ENCODE measurements at regions not wholly inside any gene's neighbourhood (a gene's known extent, or its start where the extent isn't known, plus 50 kb on each side); places are given as distances from the start of the nearest gene placed in this dataset.

DNA sequence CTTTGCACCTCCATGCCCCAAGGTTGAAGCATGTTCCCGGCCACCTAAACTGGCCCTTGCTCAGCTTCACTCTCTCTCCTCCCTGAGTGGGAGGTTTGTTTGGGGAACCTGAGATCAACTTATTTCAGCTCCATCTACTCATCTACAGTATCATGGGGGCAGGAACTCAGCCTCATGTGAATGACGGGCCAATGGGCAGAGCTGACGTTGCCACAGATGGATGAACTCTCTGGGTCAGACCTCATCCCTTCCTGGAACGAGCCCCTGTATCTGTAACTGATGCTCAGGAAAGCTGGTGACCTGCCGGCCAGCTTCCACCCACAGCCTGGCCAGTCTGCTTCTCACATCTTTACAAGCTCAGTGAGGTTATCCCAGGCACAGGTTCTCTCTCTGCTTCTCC is 369.6 kb downstream of the IRX2 start:
- Histone ChIP-seq H3K4me1 (no peaks in the 10 kb centered on the region), H3K27ac (no peak overlapping the region), H3K36me3 (no peaks in the 10 kb centered on the region), H3K4me3 (no peak overlapping the region), H3K9me3 (no peaks in the 10 kb centered on the region), H3K27me3 (no peaks in the 10 kb centered on the region)
- TF ChIP-seq, protein P1, sequence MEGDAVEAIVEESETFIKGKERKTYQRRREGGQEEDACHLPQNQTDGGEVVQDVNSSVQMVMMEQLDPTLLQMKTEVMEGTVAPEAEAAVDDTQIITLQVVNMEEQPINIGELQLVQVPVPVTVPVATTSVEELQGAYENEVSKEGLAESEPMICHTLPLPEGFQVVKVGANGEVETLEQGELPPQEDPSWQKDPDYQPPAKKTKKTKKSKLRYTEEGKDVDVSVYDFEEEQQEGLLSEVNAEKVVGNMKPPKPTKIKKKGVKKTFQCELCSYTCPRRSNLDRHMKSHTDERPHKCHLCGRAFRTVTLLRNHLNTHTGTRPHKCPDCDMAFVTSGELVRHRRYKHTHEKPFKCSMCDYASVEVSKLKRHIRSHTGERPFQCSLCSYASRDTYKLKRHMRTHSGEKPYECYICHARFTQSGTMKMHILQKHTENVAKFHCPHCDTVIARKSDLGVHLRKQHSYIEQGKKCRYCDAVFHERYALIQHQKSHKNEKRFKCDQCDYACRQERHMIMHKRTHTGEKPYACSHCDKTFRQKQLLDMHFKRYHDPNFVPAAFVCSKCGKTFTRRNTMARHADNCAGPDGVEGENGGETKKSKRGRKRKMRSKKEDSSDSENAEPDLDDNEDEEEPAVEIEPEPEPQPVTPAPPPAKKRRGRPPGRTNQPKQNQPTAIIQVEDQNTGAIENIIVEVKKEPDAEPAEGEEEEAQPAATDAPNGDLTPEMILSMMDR (IDR thresholded peaks at IDR 0.05), result no peak
- DNase-seq (ENCODE audit: low spot score), result no peak

DNA sequence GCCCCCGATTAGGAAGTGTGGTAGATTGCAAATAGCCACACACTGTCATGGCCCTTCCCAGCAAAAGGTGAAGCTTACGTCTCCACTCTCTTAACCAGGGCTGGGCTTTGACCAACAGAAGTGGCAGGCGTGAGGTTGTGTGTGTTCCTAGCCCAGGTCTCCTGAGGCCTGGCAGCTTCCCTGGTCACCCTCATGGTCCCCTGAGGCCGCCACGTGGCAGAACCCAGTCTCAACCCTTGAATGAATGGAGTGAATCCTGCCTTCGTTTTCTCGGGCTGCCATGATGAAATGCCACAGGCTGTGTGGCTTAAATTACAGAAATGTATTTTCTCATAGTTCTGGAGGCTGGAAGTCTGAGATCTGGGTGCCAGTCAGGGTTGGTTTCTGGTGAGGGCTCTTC is 370.4 kb downstream of the IRX2 start:
- DNase-seq (ENCODE audit: low spot score), result no peak
- Histone ChIP-seq H3K36me3 (no peaks in the 10 kb centered on the region), H3K27me3 (no peaks in the 10 kb centered on the region), H3K9me3 (no peaks in the 10 kb centered on the region), H3K27ac (no peak overlapping the region), H3K4me3 (no peak overlapping the region), H3K4me1 (no peaks in the 10 kb centered on the region)
- TF ChIP-seq, protein P1 (IDR thresholded peaks at IDR 0.05), result no peak

DNA sequence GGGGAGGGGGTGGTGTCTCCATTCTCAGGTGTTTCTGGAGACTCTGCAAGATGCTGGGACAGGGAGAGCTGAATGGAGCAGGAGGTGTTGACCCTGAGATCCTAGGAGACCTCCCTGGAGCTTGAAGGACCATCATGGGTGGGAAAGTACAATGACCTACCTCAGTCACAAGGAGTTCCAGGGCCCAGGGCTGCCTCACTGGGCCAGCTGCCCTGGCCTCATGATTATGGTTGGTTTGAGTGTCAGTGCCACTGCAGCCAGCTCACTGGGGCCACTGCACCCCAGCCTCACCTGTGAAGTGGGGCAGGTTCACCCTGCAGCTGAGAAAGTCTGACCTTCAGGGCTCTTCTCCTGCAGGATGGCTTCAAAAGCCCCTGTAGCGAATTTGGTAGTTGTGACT is 372.5 kb downstream of the IRX2 start:
- TF ChIP-seq, protein P1 (IDR thresholded peaks at IDR 0.05), result no peak
- Histone ChIP-seq H3K9me3 (no peaks in the 10 kb centered on the region), H3K27me3 (no peaks in the 10 kb centered on the region), H3K36me3 (no peaks in the 10 kb centered on the region), H3K4me3 (no peak overlapping the region), H3K27ac (no peak overlapping the region), H3K4me1 (no peaks in the 10 kb centered on the region)
- DNase-seq (ENCODE audit: low spot score), result no peak

DNA sequence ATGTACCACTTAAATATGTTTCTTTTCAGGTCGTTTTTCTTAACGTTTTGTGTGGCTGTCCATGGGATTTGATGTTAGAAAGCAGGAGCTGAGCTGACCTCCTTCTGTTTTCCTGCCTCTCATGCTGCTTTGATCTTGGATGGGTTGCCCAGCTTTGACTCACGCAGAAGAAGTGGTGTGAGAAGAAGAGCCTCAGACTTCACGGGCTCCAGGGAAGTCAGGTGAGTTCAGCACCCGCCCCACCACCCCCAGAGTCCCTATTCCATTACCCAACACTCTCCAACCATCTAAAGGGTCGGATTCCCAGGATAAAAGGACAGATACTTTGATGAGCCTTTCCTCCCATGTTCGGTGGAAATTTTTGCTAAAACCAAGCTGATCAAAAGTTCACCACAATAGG is 373.4 kb downstream of the IRX2 start:
- Histone ChIP-seq H3K36me3 (no peaks in the 10 kb centered on the region), H3K9me3 (no peaks in the 10 kb centered on the region), H3K4me3 (no peak overlapping the region), H3K27ac (no peak overlapping the region), H3K4me1 (no peaks in the 10 kb centered on the region), H3K27me3 (no peaks in the 10 kb centered on the region)
- TF ChIP-seq, protein P1 (IDR thresholded peaks at IDR 0.05), result no peak
- peak; percentile 50 for DNase-seq (ENCODE audit: low spot score)

DNA sequence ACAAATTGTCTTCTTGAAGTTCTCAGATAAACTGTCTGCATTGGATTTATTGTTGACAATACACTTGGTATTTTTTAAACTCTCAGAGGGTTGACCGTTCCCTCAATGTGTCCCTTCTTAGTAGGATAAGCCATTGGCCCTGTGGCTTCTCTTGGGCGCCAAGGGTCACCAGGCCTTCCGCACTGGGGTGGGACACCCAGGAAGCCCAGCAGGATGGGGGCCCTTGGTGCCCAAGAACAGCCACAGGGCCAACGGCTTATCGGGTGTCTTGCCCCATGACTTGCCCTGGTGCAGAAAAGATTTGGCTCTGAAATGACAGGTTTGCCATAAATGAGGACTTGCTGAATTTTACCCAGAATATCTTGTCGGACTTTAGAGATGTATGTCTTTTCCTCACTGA is 375.0 kb downstream of the IRX2 start:
- Histone ChIP-seq H3K4me1 (no peaks in the 10 kb centered on the region), H3K27ac (no peak overlapping the region), H3K36me3 (no peaks in the 10 kb centered on the region), H3K9me3 (no peaks in the 10 kb centered on the region), H3K27me3 (no peaks in the 10 kb centered on the region), H3K4me3 (no peak overlapping the region)
- TF ChIP-seq, protein P1 (IDR thresholded peaks at IDR 0.05), result no peak
- no peak for DNase-seq (ENCODE audit: low spot score)

DNA sequence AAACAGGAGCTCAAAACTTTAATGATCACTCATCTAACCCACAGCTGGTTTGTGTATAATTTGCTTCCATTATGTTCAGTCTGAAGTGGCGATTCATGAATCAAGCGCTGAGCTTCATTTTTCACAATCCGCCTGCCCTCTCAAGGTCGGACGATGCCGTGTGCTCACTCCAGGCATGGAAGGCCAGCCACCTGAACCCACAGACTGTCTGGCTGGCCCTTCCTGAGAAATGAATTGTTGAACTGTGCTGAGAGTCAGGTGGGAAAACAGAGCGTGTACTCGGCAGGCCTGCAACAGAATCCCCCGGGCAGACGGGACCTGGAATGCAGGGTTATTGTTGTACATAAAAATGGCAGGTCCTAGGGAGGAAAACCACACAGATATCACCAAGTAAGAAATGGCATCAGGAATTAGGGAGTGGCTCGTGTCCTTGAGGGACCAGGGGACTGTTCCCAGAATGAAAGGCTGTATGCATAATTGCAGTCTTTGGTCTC is 375.7 kb downstream of the IRX2 start:
- no peak overlapping the region for H3K4me3 ChIP-seq

More for the DNA sequence above, 375.7 kb downstream of the IRX2 start:
- Histone ChIP-seq H3K9me3 (no peaks in the 10 kb centered on the region), H3K27ac (no peak overlapping the region), H3K27me3 (no peaks in the 10 kb centered on the region), H3K36me3 (no peaks in the 10 kb centered on the region), H3K4me1 (no peaks in the 10 kb centered on the region)
- peak; percentile 36 for DNase-seq (ENCODE audit: low spot score)
- TF ChIP-seq, protein P1 (IDR thresholded peaks at IDR 0.05), result no peak
